ENCODE measurements at regions not wholly inside any gene's neighbourhood (a gene's known extent, or its start where the extent isn't known, plus 50 kb on each side); places are given as distances from the start of the nearest gene placed in this dataset.

- TF ChIP-seq CTCF (IDR thresholded peaks at IDR 0.05) (no peak), EP300 (IDR thresholded peaks at IDR 0.05) (no peak)
These were observed 241.5 kb downstream of the IGSF11 start for GRCh38 chr3:118793176-118793575.
